Esophagus squamous epithelium (tissue), 5 donors: ENCODE measurements at regions not wholly inside any gene's neighbourhood (a gene's known extent, or its start where the extent isn't known, plus 50 kb on each side); places are given as distances from the start of the nearest gene placed in this dataset.

ENCODE experiments used
- DNase-seq: peaks from one replicate; lab custom pipeline; 2025; lab: John Stamatoyannopoulos, UW
- H3K27ac ChIP-seq, 4 donors: fragments of 200-600 bp; sonication (generic); one replicate each; pipeline ENCODE4 v1.5.1; 2016 to 2019; ENCODE audit warnings: mild to moderate bottlenecking in 1 of 4
- H3K27me3 ChIP-seq, 4 donors: fragments of 200-600 bp; sonication (generic); 1 replicate in 3 of 4; 2 replicates in 1 of 4; pipeline versions ENCODE4 v1.5.1 to v1.6.0; 2017 to 2021; ENCODE audit warnings: antibody characterized with exemption in 1 of 4
- H3K36me3 ChIP-seq, 3 donors: fragments of 200-600 bp; sonication (generic); one replicate each; pipeline ENCODE4 v1.5.1; 2016 to 2019
- H3K4me1 ChIP-seq, 3 donors: fragments of 200-600 bp; sonication (generic); one replicate each; pipeline ENCODE4 v1.5.1; 2017 to 2019
- H3K4me3 ChIP-seq, 4 donors: fragments of 200-600 bp; sonication (generic); 1 replicate in 3 of 4; 2 replicates in 1 of 4; pipeline ENCODE4 v1.5.1; 2016 to 2019; ENCODE audit warnings: mild to moderate bottlenecking in 2 of 4, moderate library complexity in 1 of 4
- H3K9me3 ChIP-seq, 3 donors: fragments of 200-600 bp; sonication (generic); one replicate each; pipeline ENCODE4 v1.5.1; 2016 to 2019
- CTCF ChIP-seq, 6 experiments: fragments of 450-650 bp in 4 of 6; fragments of 200-600 bp in 2 of 6; sonication (generic) in 2 of 6; IDR thresholded peaks; one replicate each; pipeline ENCODE4 v1.5.1; 2016 to 2019; ENCODE audit warnings: antibody characterized with exemption in 6 of 6, mild to moderate bottlenecking in 4 of 6, moderate library complexity in 4 of 6
- POLR2A ChIP-seq, 4 donors: fragments of 450-650 bp; IDR thresholded peaks; one replicate each; pipeline ENCODE4 v1.6.1; 2017; ENCODE audit warnings: antibody characterized with exemption in 4 of 4, mild to moderate bottlenecking in 4 of 4, moderate library complexity in 3 of 4
- WGBS, 2 donors: methylation state at CpG; one replicate each; pipeline ENCODE4 v1.1.5; 2018; 5-methylcytosine and 5-hydroxymethylcytosine counted together
- intact Hi-C: fragments of 100-400 bp; cut with DNase I; formaldehyde crosslinking; loops from one replicate; pipeline ENCODE4 v1.15.0; 2022
- donor health status: DM: yes; HTN: yes; CAD: no.

DNA sequence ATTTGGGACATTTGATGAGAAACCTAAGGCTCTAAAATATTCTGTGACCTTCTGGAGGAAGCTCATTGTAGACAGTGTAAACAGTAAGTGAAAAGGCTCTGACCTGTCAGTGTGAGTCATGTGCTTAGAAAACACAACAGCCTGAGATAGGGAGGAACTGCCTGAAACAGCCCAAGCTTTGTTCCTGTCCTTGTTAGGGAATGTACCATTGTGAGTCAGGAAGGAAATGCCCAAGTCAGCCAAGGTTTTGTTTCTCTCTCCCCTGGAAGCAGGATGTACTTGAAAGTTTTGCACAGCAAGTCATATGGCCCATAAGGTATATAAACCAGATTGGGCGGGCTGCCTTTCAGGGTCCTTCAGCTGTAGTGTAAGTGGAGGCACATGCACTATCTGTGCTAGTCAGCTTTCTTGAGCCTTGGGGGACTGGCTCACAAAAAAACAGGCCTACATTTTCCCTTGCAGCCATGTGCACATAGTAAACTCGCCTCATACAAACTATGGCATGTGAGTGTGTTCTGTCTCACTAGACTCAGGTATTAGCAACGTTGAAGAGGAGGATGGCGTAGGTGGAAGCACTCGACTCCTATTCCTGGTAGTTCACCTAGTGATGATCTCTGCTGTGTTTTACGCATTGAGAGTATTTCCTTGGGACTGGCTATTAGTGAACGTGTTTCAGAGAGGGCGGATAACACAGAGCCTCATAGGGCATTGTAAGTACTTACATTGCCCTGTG is 141.2 kb upstream of the KLHL1 start:
- no peak for DNase-seq
- H3K9me3 ChIP-seq = no peaks in the 10 kb centered on the region
- no peaks in the 10 kb centered on the region for H3K4me1 ChIP-seq
- H3K36me3 ChIP-seq = no peaks in the 10 kb centered on the region
- H3K27me3 ChIP-seq = no peaks in the 10 kb centered on the region
- H3K27ac ChIP-seq = no peak overlapping the region
- 80 to 92% methylated on average over 7 to 8 of the region's 8 CpGs for WGBS, 2 donors
- H3K4me3 ChIP-seq = no peak overlapping the region
- TF ChIP-seq CTCF (IDR thresholded peaks at IDR 0.05) (no peak), POLR2A (IDR thresholded peaks at IDR 0.05) (no peak)
- intact Hi-C loops = no loop called here

DNA sequence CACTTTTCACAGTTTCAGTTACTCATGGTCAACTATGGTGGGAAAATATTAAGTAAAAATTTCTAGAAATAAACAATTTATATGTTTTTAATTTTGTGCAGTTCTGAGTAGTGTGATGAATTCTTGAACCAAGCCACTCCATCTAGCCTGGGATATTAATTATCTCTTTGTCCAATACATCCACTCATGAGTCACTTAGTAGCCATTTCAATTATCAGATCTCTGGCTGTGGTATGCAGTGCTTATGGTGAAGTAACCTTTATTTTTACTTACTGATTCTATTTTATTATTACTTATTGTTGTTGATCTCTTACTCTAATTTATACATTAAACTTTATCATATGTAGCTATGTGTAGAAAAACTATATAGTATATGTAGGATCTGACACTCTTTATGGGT is 128.9 kb upstream of the KLHL1 start:
- Histone ChIP-seq H3K4me1 (no peaks in the 10 kb centered on the region), H3K27ac (no peak overlapping the region), H3K9me3 (peaks cover 0 to 20% (median 6%) of the 10 kb centered on the region in 3 donors), H3K4me3 (no peak overlapping the region), H3K36me3 (no peaks in the 10 kb centered on the region), H3K27me3 (no peaks in the 10 kb centered on the region)
- no peak for TF ChIP-seq POLR2A (IDR thresholded peaks at IDR 0.05)
- TF ChIP-seq CTCF (IDR thresholded peaks at IDR 0.05) = no peak
- intact Hi-C loops = no loop called here
- no peak for DNase-seq

DNA sequence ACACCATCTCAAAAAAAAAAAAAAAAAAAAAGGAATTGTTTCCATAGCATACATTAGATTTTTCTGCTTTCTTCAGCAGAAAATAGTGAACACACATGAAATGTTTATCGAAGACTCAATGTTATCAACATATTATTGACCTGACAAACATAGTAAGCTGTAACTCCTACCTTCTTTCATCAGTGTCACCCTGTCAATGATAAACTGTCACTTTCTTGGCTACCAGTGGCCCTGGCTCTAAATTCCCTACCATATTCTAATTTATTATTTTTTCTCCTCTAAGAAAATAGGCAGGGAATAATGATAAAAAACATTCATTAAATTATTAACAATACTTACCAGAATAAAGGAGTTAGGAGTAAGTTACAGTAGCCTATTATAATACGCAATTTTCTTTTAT is 127.3 kb upstream of the KLHL1 start:
- peaks cover 0 to 20% (median 6%) of the 10 kb centered on the region in 3 donors for H3K9me3 ChIP-seq
- H3K4me1 ChIP-seq = no peaks in the 10 kb centered on the region
- no peak for DNase-seq
- no peaks in the 10 kb centered on the region for H3K36me3 ChIP-seq
- intact Hi-C loops = no loop called here
- WGBS, 2 donors = 77 to 88% methylated on average over 2 of the region's 2 CpGs
- TF ChIP-seq CTCF (IDR thresholded peaks at IDR 0.05) = no peak
- TF ChIP-seq POLR2A (IDR thresholded peaks at IDR 0.05) = no peak
- H3K27me3 ChIP-seq = no peaks in the 10 kb centered on the region
- no peak overlapping the region for H3K27ac ChIP-seq
- no peak overlapping the region for H3K4me3 ChIP-seq

DNA sequence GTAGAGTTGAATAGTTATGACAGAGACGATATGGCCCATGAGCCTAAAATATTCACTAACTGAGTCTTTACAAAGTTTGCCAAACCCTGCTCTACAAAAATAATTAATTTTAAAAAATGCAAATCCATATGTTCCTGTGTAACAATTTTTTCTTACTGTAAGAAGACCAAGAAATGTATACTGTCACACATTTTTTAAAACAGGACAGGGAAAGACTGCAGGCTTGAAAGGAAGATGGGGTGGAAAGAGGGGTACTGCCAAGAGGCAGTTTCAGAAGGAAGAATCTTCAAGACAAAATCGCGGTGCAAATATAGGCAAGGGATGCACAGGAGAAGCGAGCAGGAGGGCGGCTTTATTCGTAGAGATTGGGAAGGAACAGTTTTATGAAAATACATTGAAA is 115.7 kb upstream of the KLHL1 start:
- Histone ChIP-seq H3K27ac (no peak overlapping the region), H3K36me3 (no peaks in the 10 kb centered on the region), H3K4me3 (no peak overlapping the region), H3K9me3 (no peaks in the 10 kb centered on the region), H3K4me1 (no peaks in the 10 kb centered on the region), H3K27me3 (no peaks in the 10 kb centered on the region)
- intact Hi-C loops = no loop called here
- DNase-seq = no peak
- TF ChIP-seq POLR2A (IDR thresholded peaks at IDR 0.05) = no peak
- TF ChIP-seq CTCF (IDR thresholded peaks at IDR 0.05) = no peak
- 88 to 91% methylated on average over 6 of the region's 6 CpGs for WGBS, 2 donors

DNA sequence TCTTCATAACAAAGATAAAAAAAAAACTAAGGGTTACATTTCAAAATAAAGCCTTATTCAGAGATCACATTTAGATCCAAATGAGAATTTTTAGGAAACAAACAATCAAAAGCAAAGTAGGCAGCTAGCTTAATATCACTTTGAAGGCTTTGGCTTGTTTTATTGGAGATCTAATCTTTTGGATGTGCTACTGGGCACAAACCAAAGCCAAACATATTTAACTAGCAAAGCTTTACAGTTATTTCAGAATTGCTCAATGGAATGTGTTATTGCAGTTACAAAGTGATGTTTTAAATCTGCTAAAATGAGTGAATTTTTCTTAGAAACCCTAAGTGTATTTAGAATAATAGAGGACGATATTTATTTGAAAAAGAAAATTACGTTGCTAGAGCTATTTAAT is 114.7 kb upstream of the KLHL1 start:
- WGBS, 2 donors = 54 to 71% methylated on average over 2 of the region's 2 CpGs
- Histone ChIP-seq H3K9me3 (no peaks in the 10 kb centered on the region), H3K27ac (no peak overlapping the region), H3K4me1 (no peaks in the 10 kb centered on the region), H3K4me3 (no peak overlapping the region), H3K27me3 (no peaks in the 10 kb centered on the region), H3K36me3 (no peaks in the 10 kb centered on the region)
- TF ChIP-seq CTCF (IDR thresholded peaks at IDR 0.05) = no peak
- TF ChIP-seq POLR2A (IDR thresholded peaks at IDR 0.05) = no peak
- intact Hi-C loops = no loop called here
- DNase-seq = no peak
